ENCODE measurements at regions not wholly inside any gene's neighbourhood (a gene's known extent, or its start where the extent isn't known, plus 50 kb on each side); places are given as distances from the start of the nearest gene placed in this dataset.
"Not testable (repeated sequence)": the region's sequence is repeated elsewhere in the genome, so short reads cannot be mapped to it uniquely, and the experiment has no call there.

DNA sequence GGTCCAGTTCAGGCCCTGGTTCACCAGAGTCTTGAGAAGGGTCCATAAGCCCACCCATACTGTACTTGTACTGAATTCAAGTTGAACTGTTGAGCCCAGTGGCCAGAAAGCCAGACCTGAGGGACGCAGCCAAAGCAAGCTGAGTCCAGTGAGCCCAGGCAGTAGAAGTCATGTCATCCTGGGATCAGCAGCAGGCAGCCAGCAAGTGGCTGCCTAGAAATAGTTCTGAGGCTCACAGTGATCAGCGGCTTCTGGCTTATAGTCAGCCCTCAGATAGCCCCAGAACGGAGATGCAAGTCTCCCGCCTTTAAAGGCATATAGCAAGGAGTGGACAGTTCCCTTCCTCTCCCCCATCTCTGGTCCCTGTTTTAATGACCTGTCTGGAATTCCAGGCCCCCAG, 347.1 kb downstream of the FBXW7 start:
- H3K27me3 ChIP-seq (ENCODE audit: control insufficient read depth, insufficient read depth, low read length): no peaks in the 10 kb centered on the region
- POLR2A ChIA-PET: no interaction called here
- TF ChIP-seq, protein P1, sequence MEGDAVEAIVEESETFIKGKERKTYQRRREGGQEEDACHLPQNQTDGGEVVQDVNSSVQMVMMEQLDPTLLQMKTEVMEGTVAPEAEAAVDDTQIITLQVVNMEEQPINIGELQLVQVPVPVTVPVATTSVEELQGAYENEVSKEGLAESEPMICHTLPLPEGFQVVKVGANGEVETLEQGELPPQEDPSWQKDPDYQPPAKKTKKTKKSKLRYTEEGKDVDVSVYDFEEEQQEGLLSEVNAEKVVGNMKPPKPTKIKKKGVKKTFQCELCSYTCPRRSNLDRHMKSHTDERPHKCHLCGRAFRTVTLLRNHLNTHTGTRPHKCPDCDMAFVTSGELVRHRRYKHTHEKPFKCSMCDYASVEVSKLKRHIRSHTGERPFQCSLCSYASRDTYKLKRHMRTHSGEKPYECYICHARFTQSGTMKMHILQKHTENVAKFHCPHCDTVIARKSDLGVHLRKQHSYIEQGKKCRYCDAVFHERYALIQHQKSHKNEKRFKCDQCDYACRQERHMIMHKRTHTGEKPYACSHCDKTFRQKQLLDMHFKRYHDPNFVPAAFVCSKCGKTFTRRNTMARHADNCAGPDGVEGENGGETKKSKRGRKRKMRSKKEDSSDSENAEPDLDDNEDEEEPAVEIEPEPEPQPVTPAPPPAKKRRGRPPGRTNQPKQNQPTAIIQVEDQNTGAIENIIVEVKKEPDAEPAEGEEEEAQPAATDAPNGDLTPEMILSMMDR (IDR thresholded peaks at IDR 0.05; ENCODE audit: low read depth, low read length): no peak
- no peak overlapping the region for H3K27ac ChIP-seq (ENCODE audit: low read depth, low read length)
- H3K9me3 ChIP-seq (ENCODE audit: control insufficient read depth, insufficient read depth, low read length): no peaks in the 10 kb centered on the region
- CTCF ChIA-PET: no interaction called here
- no peak for DNase-seq (ENCODE audit: low read depth, low spot score)
- no peak overlapping the region for H3K4me3 ChIP-seq (ENCODE audit: low read depth, low read length)

DNA sequence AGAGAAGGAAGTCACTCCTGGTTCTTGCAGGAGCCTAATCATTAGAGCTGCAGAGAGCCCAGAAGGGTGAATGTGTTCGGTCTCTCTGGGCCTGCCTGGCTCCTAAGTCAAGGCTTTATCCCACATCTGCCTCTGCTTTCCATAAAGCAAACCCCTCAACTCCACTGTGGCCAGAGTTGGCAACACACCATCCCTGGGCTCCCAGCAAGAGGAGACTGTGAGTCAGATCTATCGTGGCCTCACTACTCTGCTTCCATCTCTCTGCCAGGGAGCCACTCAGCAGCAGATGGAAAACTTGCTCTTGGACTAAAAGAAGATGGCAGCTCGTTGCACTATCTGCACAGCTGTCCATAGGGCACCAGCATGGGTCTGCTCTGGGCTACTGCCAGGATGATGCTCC, 348.2 kb downstream of the FBXW7 start:
- ChIA-PET CTCF (no interaction called here), POLR2A (no interaction called here)
- no peaks in the 10 kb centered on the region for H3K9me3 ChIP-seq (ENCODE audit: control insufficient read depth, insufficient read depth, low read length)
- no peaks in the 10 kb centered on the region for H3K27me3 ChIP-seq (ENCODE audit: control insufficient read depth, insufficient read depth, low read length)
- TF ChIP-seq, protein P1 (IDR thresholded peaks at IDR 0.05; ENCODE audit: low read depth, low read length): no peak
- H3K27ac ChIP-seq (ENCODE audit: low read depth, low read length): no peak overlapping the region
- H3K4me3 ChIP-seq (ENCODE audit: low read depth, low read length): no peak overlapping the region
- DNase-seq (ENCODE audit: low read depth, low spot score): no peak

DNA sequence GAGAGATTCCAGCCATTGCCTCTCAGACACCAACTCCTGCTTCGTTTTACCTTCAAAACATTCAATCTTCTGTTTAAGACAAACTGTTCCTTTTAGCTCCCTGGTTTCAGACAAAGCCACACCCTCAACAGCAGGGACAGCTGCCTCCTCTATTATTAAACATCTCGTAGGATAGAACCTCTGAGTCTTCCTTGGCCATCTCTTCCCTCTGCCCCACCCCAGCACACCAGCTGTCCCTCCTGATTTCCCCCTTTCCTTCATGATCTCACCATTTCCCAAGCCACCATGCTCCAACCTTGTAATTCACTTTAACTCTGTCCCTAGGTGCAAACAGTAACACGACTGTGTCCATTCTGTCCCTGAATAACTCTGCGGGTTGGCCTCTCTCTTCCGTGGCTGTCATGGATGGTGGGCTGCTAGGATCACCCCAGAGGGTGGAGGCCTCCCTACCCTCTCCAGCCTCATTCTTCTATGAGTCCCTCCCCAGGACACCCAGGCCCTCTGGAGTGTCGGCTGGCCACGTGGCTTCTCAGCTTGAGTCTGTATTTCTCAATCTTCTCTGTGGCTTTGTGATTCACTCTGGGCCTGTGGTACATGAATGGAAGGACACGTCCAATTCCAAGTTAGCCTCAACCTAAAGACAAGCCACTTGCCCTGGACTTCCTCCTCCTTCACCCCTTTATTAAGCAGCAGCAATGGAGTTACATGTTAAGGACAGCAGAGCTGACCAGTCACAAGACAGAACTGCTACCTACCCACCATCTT, 349.9 kb downstream of the FBXW7 start:
- H3K4me3 ChIP-seq (ENCODE audit: low read depth, low read length): no peak overlapping the region
- H3K27ac ChIP-seq (ENCODE audit: low read depth, low read length): no peak overlapping the region
- no peak for DNase-seq (ENCODE audit: low read depth, low spot score)
- no peaks in the 10 kb centered on the region for H3K27me3 ChIP-seq (ENCODE audit: control insufficient read depth, insufficient read depth, low read length)
- H3K9me3 ChIP-seq (ENCODE audit: control insufficient read depth, insufficient read depth, low read length): no peaks in the 10 kb centered on the region
- TF ChIP-seq, protein P1 (IDR thresholded peaks at IDR 0.05; ENCODE audit: low read depth, low read length): no peak
- ChIA-PET POLR2A (no interaction called here), CTCF (interaction anchor here (1.0 kb wide), 1 partner anchor 253 kb away, joined by 3 read pairs; no protein-coding TSS in a partner anchor)

DNA sequence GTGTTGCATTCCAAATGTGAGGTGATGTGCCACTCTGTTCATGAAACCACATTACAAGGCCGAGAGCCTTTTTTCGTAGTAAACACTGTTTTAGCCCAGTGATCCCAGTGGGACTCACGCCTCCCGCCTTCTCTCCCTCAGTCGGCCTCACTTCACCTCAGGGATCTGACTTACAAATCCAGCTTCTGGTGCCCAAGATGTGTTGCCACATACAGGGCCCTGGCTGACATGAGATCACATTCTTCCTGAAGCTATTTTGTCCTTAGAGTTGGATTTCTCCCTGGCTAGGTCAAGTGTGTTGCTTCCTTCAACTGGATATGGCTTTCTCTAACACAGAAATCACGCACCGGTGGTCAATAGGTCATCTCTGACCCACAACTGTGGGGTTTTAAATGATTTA, 354.7 kb downstream of the FBXW7 start:
- Histone ChIP-seq H3K9me3 (ENCODE audit: control insufficient read depth, insufficient read depth, low read length) (no peaks in the 10 kb centered on the region), H3K27ac (ENCODE audit: low read depth, low read length) (no peak overlapping the region), H3K27me3 (ENCODE audit: control insufficient read depth, insufficient read depth, low read length) (peaks cover 3% of the 10 kb centered on the region), H3K4me3 (ENCODE audit: low read depth, low read length) (no peak overlapping the region)
- TF ChIP-seq, protein P1 (IDR thresholded peaks at IDR 0.05; ENCODE audit: low read depth, low read length): no peak
- ChIA-PET CTCF (no interaction called here), POLR2A (no interaction called here)
- no peak for DNase-seq (ENCODE audit: low read depth, low spot score)

GRCh38 chr4:152180369-152180768, 355.5 kb downstream of the FBXW7 start:
- Histone ChIP-seq H3K9me3 (ENCODE audit: control insufficient read depth, insufficient read depth, low read length) (no peaks in the 10 kb centered on the region), H3K27me3 (ENCODE audit: control insufficient read depth, insufficient read depth, low read length) (peaks cover 3% of the 10 kb centered on the region), H3K27ac (ENCODE audit: low read depth, low read length) (no peak overlapping the region), H3K4me3 (ENCODE audit: low read depth, low read length) (no peak overlapping the region)
- CTCF ChIA-PET: no interaction called here
- no peak for DNase-seq (ENCODE audit: low read depth, low spot score)
- TF ChIP-seq, protein P1 (IDR thresholded peaks at IDR 0.05; ENCODE audit: low read depth, low read length): no peak
- POLR2A ChIA-PET: no interaction called here

DNA sequence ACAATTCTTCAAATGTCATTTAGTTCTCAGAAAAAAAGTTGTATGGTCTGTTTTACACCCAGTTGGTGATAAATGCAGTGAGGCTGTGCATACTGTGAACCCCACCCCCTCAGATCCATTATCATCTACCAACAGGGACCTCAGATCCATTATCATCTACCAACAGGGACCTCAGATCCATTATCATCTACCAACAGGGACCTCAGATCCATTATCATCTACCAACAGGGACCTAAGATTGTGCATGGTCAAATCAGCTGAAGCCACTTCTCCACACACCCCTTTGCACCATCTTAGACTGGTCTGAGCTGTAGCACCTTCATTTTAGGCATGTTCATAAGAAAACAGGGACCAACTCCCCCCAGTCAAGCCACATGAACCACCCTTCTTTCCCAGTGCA, 358.4 kb downstream of the FBXW7 start:
- DNase-seq (ENCODE audit: low read depth, low spot score); CTCF ChIA-PET; POLR2A ChIA-PET; H3K9me3 ChIP-seq (ENCODE audit: control insufficient read depth, insufficient read depth, low read length); H3K4me3 ChIP-seq (ENCODE audit: low read depth, low read length); H3K27ac ChIP-seq (ENCODE audit: low read depth, low read length); H3K27me3 ChIP-seq (ENCODE audit: control insufficient read depth, insufficient read depth, low read length): not testable (repeated sequence)

Measured in AG04450 (cell line).